PC-9 (cell line): ENCODE measurements at regions not wholly inside any gene's neighbourhood (a gene's known extent, or its start where the extent isn't known, plus 50 kb on each side); places are given as distances from the start of the nearest gene placed in this dataset.

Experiments
- CTCF ChIP-seq: fragments of 200-600 bp; sonication (generic); conservative IDR thresholded peaks from 2 replicates; pipeline ENCODE4 v1.6.1; 2017; ENCODE audit warnings: mixed run types, antibody characterized with exemption, mild to moderate bottlenecking, moderate library complexity
- EZH2 ChIP-seq: fragments of 200-600 bp; sonication (generic); IDR thresholded peaks from 2 replicates; pipeline ENCODE4 v1.8.0; 2017; ENCODE audit warnings: antibody characterized with exemption, low read depth

DNA sequence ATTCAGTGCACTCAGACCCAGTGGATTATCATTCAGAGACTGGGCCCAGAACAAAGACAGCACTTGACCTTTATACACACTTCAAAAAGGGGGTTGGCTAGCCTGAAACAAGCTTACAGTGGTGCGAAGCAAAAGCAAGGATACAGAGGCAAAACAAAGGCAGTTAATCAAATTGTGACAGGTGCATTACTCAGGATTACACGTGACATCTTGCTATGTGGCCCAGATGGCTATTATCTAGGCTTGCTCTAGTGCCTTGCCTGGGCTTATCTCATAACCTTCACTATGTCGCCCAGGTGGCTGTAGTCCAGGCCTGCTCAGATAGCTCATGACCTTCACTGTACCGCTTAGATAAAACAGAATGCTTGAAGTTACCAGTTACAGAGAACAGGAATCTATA is 1092.1 kb upstream of the PRKX start:
- no peak for TF ChIP-seq CTCF
- TF ChIP-seq EZH2 = no peak
